NCI-H128 (cell line): ENCODE measurements at regions not wholly inside any gene's neighbourhood (a gene's known extent, or its start where the extent isn't known, plus 50 kb on each side); places are given as distances from the start of the nearest gene placed in this dataset.

Source experiments
- DNase-seq: peaks from one replicate; lab custom pipeline; 2025; ENCODE audit not compliant: unreplicated experiment; lab: John Stamatoyannopoulos, UW

GRCh38 chr2:146949400-146949799 lies 895.4 kb upstream of the ACVR2A start:
- DNase-seq, result no peak

DNA sequence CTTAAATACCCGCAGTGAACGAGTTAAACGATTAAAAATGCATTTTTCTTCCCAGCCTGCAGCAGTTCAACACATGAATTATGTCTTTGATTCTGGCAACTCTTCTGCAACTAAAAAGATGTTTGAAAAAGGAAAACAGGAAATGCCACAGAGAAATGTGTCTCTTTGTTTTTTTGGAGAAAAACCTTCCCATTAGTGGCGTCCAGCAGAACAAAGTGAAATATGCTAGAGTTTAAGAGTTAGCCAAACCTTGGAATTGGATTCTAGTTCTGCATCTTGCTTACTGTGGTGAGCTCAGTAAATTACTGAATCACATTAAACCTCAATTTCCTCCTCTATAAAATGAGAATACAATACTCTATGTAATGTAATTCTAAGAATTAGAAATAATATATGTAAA lies 900.2 kb upstream of the ACVR2A start:
- no peak for DNase-seq

DNA sequence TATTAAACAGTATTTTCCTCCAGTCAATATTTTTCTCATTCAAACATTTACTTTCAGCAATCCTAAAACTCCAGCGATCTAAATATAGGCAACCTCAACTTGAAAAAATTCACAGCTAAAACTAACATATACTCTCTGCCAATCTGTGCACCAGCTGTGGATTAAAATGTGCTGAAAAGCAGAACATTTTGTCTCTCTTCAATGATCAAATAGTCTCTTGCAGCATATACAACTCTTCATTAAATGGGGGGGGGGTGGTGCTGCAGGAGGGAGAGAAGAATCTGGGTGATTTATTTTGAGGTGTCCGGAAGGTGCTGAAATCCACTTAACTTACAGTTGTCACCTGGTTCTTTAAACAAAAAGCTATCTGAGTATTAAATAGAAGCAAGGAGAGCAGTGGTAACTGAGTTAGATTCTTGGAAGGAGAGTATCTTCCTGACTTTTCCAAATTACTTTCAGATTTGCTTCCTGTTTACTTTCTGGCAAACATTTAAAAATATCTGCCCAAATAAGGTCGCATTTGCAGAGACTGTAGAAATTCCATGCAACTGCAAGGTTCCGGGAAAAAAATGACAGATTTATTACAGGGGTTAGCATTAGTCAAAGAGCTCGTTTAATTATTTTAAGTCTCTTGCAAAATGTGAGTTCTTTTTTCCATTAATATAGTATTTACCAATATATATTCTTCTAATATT lies 904.7 kb upstream of the ACVR2A start:
- no peak for DNase-seq

- no peak for DNase-seq
Observed at GRCh38 chr2:146934921-146935320, 909.9 kb upstream of the ACVR2A start.

- no peak for DNase-seq
Observed at GRCh38 chr2:146931109-146931508, 913.7 kb upstream of the ACVR2A start.

GRCh38 chr2:146927080-146927711 lies 917.6 kb upstream of the ACVR2A start:
- DNase-seq, result no peak

GRCh38 chr2:146918280-146918679 lies 926.5 kb upstream of the ACVR2A start:
- no peak for DNase-seq

- no peak for DNase-seq
Observed at GRCh38 chr2:146917431-146918042, 927.3 kb upstream of the ACVR2A start.

- no peak for DNase-seq
Observed at GRCh38 chr2:146916914-146917313, 927.9 kb upstream of the ACVR2A start.

GRCh38 chr2:146913476-146913875 lies 931.4 kb upstream of the ACVR2A start:
- no peak for DNase-seq

DNA sequence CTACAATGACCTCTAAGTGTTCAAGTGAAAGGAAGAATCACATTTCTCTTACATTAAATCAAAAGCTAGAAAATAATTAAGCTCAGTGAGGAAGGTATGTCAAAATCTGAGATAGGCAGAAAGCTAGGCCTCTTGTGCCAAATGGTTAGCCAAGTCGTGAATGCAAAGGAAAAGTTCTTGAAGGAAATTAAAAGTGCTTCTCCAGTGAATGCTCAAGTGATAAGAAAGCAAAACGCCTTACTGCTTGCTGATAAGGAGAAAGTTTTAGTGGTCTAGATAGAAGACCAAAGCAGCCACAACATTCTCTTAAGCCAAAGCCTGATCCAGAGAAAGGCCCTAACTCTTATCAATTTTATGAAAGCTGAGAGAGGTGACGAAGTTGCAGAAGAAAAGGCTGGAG lies 932.3 kb upstream of the ACVR2A start:
- no peak for DNase-seq

DNA sequence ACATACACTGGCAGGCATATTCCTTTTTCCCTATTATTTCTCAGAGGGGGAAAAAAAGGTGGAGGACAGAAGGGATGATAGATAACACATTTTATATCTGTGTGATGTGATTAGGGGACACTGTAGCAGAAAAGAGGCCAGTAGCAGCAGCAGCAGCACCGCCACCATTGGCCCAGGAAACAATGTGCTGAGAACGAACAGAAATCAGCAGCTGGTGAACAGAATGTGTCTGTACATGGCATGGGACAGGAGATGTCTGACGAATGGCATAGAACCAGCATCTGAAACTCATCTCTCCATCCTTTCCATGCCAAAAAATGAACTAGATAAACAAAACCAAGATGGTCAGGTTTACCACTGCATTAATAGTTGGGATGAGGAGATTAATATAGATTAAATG lies 936.1 kb upstream of the ACVR2A start:
- no peak for DNase-seq

GRCh38 chr2:146898083-146898482 lies 946.7 kb upstream of the ACVR2A start:
- no peak for DNase-seq

DNA sequence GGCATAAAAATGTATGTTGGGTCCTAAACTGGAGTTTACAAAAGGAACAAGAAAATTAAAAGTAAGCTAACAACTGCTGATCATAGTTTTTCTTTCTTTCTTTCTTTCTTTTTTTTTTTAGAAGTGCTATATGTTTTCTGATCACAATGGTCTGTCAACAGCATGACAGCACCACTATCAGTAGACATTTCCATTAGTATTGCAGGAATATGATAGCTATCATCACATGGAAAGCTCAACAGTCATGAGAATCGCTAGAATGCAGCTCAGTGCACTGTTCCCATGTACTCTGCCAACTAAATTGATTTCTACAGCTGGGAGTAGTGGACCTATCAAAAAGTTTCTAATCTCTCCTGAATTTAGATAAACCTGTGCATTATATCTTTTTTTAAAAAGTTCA lies 950.3 kb upstream of the ACVR2A start:
- no peak for DNase-seq

GRCh38 chr2:146893500-146894041 lies 951.3 kb upstream of the ACVR2A start:
- DNase-seq, result no peak

GRCh38 chr2:146890491-146890890 lies 954.3 kb upstream of the ACVR2A start:
- DNase-seq, result no peak

GRCh38 chr2:146879882-146880281 lies 964.9 kb upstream of the ACVR2A start:
- DNase-seq, result no peak

- DNase-seq, result no peak
Observed at GRCh38 chr2:146874260-146874658, 970.6 kb upstream of the ACVR2A start.

- DNase-seq, result no peak
Observed at GRCh38 chr2:146873646-146874259, 971.1 kb upstream of the ACVR2A start.

GRCh38 chr2:146873056-146873455 lies 971.8 kb upstream of the ACVR2A start:
- no peak for DNase-seq

- no peak for DNase-seq
Observed at GRCh38 chr2:146870691-146871090, 974.1 kb upstream of the ACVR2A start.

- no peak for DNase-seq
Observed at GRCh38 chr2:146869328-146869727, 975.5 kb upstream of the ACVR2A start.
